K562 (cell line): ENCODE measurements at regions not wholly inside any gene's neighbourhood (a gene's known extent, or its start where the extent isn't known, plus 50 kb on each side); places are given as distances from the start of the nearest gene placed in this dataset.

Experiments
- ATAC-seq: fragments of 200-7000 bp; cut with Tn5 transposase; 3 replicates; pipeline ENCODE4 v1.9.1; 2020; ENCODE audit warnings: moderate library complexity
- BruUV-seq: library from RNA; stranded (reverse); fragments of 400-500 nt; replicated peaks from 2 replicates; lab custom pipeline; 2021; lab: Mats Ljungman, UMichigan
- CTCF ChIA-PET: fragments of 300-600 bp; formaldehyde crosslinking; extraction: SDS; loops from one replicate; lab custom pipeline; 2021; ENCODE audit warnings: low intra/inter-chr PET ratio; lab: Yijun Ruan, JAX
- POLR2A ChIA-PET: fragments of 300-600, 350-650 bp; sonication (Branson Sonifier 250); formaldehyde crosslinking; extraction: SDS; loops from one replicate; lab custom pipeline; 2021; ENCODE audit warnings: antibody characterized with exemption, inconsistent platforms; lab: Yijun Ruan, JAX
- DNase-seq, 4 experiments: peaks; one replicate each; pipeline versions ENCODE4 v3.0.0 to v3.0.0-alpha.2; 2011 to 2018; ENCODE audit warnings: low spot score in 3 of 4, mixed read lengths in 3 of 4; ENCODE audit errors: extremely low read depth in 1 of 4
- FAIRE-seq: peaks from 2 replicates; lab custom pipeline; 2011; peaks lifted over from hg19 to GRCh38; lab: Jason Lieb, UNC
- H2AFZ ChIP-seq: 2 replicates; pipeline ENCODE4 v1.6.0; 2011; ENCODE audit warnings: low read depth, low read length, control low read depth, inconsistent platforms
- H3K27ac ChIP-seq: fragments of 200-600 bp; 3 replicates; pipeline ENCODE4 v1.8.0; 2011; ENCODE audit warnings: low read depth, mild to moderate bottlenecking, control low read depth, inconsistent platforms, low read length, moderate library complexity, mixed read lengths; ENCODE audit errors: extremely low read depth
- H3K27me3 ChIP-seq, 2 experiments: fragments of 300-600 bp in 1 of 2; 2 replicates in 1 of 2; 3 replicates in 1 of 2; pipeline versions ENCODE4 v1.6.0 to v1.8.0; 2011; ENCODE audit warnings: inconsistent platforms in 2 of 2, low read length in 2 of 2, mild to moderate bottlenecking in 1 of 2, mixed read lengths in 1 of 2, moderate library complexity in 1 of 2; ENCODE audit not compliant: control insufficient read depth in 2 of 2, insufficient read depth in 2 of 2
- H3K36me3 ChIP-seq: fragments of 300-600 bp; 3 replicates; pipeline ENCODE4 v1.8.0; 2011; ENCODE audit warnings: mild to moderate bottlenecking, low read length, inconsistent platforms; ENCODE audit not compliant: control insufficient read depth, insufficient read depth
- H3K4me1 ChIP-seq, 2 experiments: fragments of 200-600 bp in 1 of 2; replicated peaks in 1 of 2; 2 replicates in 1 of 2; 3 replicates in 1 of 2; pipeline versions ENCODE4 v1.5.1 to v1.8.0; 2011; ENCODE audit warnings: inconsistent platforms in 2 of 2, low read length in 2 of 2, mild to moderate bottlenecking in 1 of 2, mixed read lengths in 1 of 2, moderate library complexity in 1 of 2; ENCODE audit not compliant: control insufficient read depth in 2 of 2, insufficient read depth in 2 of 2
- H3K4me2 ChIP-seq: 2 replicates; pipeline ENCODE4 v1.6.1; 2011; ENCODE audit warnings: low read length, control low read depth, inconsistent platforms, mixed read lengths; ENCODE audit not compliant: insufficient read depth
- H3K4me3 ChIP-seq: fragments of 200-600 bp; sonication (generic), shearing (Covaris generic); 2 replicates; pipeline ENCODE4 v1.5.1; 2016; ENCODE audit warnings: control low read depth, inconsistent platforms
- H3K79me2 ChIP-seq: fragments of 200-600 bp; 3 replicates; pipeline ENCODE4 v1.8.0; 2011; ENCODE audit warnings: low read length, inconsistent platforms; ENCODE audit not compliant: control insufficient read depth, insufficient read depth
- H3K9ac ChIP-seq, 2 experiments: 2 replicates each; pipeline versions ENCODE4 v1.6.0 to v1.6.1; 2011; ENCODE audit warnings: low read depth in 2 of 2, low read length in 2 of 2, control low read depth in 1 of 2, inconsistent platforms in 1 of 2, mild to moderate bottlenecking in 1 of 2, mixed read lengths in 1 of 2; ENCODE audit not compliant: insufficient read depth in 1 of 2
- H3K9me1 ChIP-seq: one replicate; pipeline ENCODE4 v1.6.0; 2011; ENCODE audit warnings: inconsistent platforms, mild to moderate bottlenecking, low read length, moderate library complexity; ENCODE audit not compliant: control insufficient read depth, insufficient read depth
- H3K9me3 ChIP-seq: replicated peaks from 2 replicates; pipeline ENCODE4 v1.5.1; 2011; ENCODE audit warnings: low read depth, low read length, inconsistent platforms; ENCODE audit not compliant: control insufficient read depth, insufficient read depth
- H4K20me1 ChIP-seq: replicated peaks from 2 replicates; pipeline ENCODE4 v1.6.1; 2011; ENCODE audit warnings: low read length, inconsistent platforms, mixed read lengths; ENCODE audit not compliant: control insufficient read depth, insufficient read depth
- ARID3A ChIP-seq: IDR thresholded peaks from 2 replicates; pipeline ENCODE4 v1.6.1; 2012; ENCODE audit warnings: low read depth, low read length, improper control_type of control experiment, borderline replicate concordance
- CHCHD3 ChIP-seq: fragments of 250-450 bp; sonication (Bioruptor Pico); IDR thresholded peaks from 2 replicates; pipeline ENCODE4 v2.1.2; 2022; ENCODE audit warnings: mild to moderate bottlenecking
- CTBP1 ChIP-seq: fragments of 450-650 bp; IDR thresholded peaks from 2 replicates; pipeline ENCODE4 v1.6.1; 2016; ENCODE audit warnings: borderline replicate concordance
- EHMT2 ChIP-seq: fragments of 450-650 bp; IDR thresholded peaks from 2 replicates; pipeline ENCODE4 v1.6.1; 2018; ENCODE audit warnings: antibody characterized with exemption
- FOXJ2 ChIP-seq: fragments of 200-800 bp; sonication (Bioruptor generic); IDR thresholded peaks from 2 replicates; pipeline ENCODE4 v1.6.1; 2016; ENCODE audit warnings: missing genetic modification characterization, missing compliant biosample characterization
- PML ChIP-seq: IDR thresholded peaks from 2 replicates; pipeline ENCODE4 v1.6.1; 2012; ENCODE audit warnings: low read length, inconsistent platforms
- PTBP1 ChIP-seq: fragments of 200-400 bp; formaldehyde crosslinking; IDR thresholded peaks from 2 replicates; pipeline ENCODE4 v1.6.1; 2017; ENCODE audit warnings: low read depth, low read length
- RAD21 ChIP-seq, 2 experiments: fragments of 250-450 bp in 1 of 2; fragments of 450-650 bp in 1 of 2; sonication (Bioruptor Pico) in 1 of 2; formaldehyde crosslinking in 1 of 2; IDR thresholded peaks in 1 of 2; conservative IDR thresholded peaks in 1 of 2; 2 replicates each; pipeline versions ENCODE4 v1.4.0 to v1.8.0; 2020 to 2022; ENCODE audit warnings: mild to moderate bottlenecking in 2 of 2, moderate library complexity in 1 of 2
- SIN3A ChIP-seq, 2 experiments: fragments of 150-350 bp in 1 of 2; IDR thresholded peaks; 2 replicates each; pipeline ENCODE4 v1.6.1; 2011 to 2016; ENCODE audit warnings: borderline replicate concordance in 2 of 2, low read depth in 2 of 2, low read length in 2 of 2, mild to moderate bottlenecking in 2 of 2, moderate library complexity in 2 of 2; ENCODE audit not compliant: control insufficient read depth in 1 of 2
- SMAD1 ChIP-seq: fragments of 150-350 bp; IDR thresholded peaks from 2 replicates; pipeline ENCODE4 v1.6.1; 2014; ENCODE audit warnings: low read length, low read depth; ENCODE audit not compliant: partially characterized antibody
- SNAPC5 ChIP-seq: fragments of 250-450 bp; sonication (Bioruptor Pico); IDR thresholded peaks from 2 replicates; pipeline ENCODE4 v1.8.0; 2021; ENCODE audit warnings: moderate library complexity, mild to moderate bottlenecking, inconsistent platforms
- SRSF1 ChIP-seq: fragments of 200-400 bp; formaldehyde crosslinking; IDR thresholded peaks from 2 replicates; pipeline ENCODE4 v1.6.1; 2017; ENCODE audit warnings: mild to moderate bottlenecking, low read depth, low read length, moderate library complexity
- TRIM28 ChIP-seq: fragments of 450-650 bp; IDR thresholded peaks from 2 replicates; pipeline ENCODE4 v1.6.1; 2017
- U2AF1 ChIP-seq: fragments of 200-400 bp; formaldehyde crosslinking; optimal IDR thresholded peaks from 2 replicates; pipeline ENCODE3; 2017; ENCODE audit warnings: mild to moderate bottlenecking, low read depth, low read length, moderate library complexity
- ZNF445 ChIP-seq: fragments of 250-450 bp; sonication (Bioruptor Pico); IDR thresholded peaks from 2 replicates; pipeline ENCODE4 v1.4.0; 2020; ENCODE audit warnings: low read depth, mild to moderate bottlenecking, moderate library complexity
- ZNF778 ChIP-seq: fragments of 450-650 bp; formaldehyde crosslinking; IDR thresholded peaks from 2 replicates; pipeline ENCODE4 v1.4.0; 2020; ENCODE audit warnings: mild to moderate bottlenecking, moderate library complexity
- WGBS: fragments of 100-300 bp; shearing (Covaris generic); methylation state at CpG from one replicate; pipeline ENCODE4 v1.1.6; 2016; ENCODE audit warnings: low coverage, mixed read lengths; ENCODE audit not compliant: insufficient coverage; ENCODE audit errors: missing lambda C conversion rate; 5-methylcytosine and 5-hydroxymethylcytosine counted together
- in situ Hi-C: fragments of 300-500 bp; cut with MboI; formaldehyde crosslinking; loops from 4 replicates; pipeline ENCODE4 v1.15.0; 2018; ENCODE audit warnings: inconsistent platforms, mixed read lengths
- intact Hi-C: fragments of 100-400 bp; cut with micrococcal nuclease; formaldehyde crosslinking; loops from 2 replicates; pipeline ENCODE4 v1.14.2; 2022

GRCh38 chr4:175871774-175872405, 59.8 kb upstream of the GPM6A start:
- no peak for ATAC-seq
- WGBS: 0% methylated on average over 2 of the region's 2 CpGs
- BruUV-seq: no TSS peak
- FAIRE-seq: no peak
- DNase-seq: no peak
- in situ Hi-C loops: no loop called here
- no peaks in the 10 kb centered on the region for H3K9me1 ChIP-seq
- H3K27ac ChIP-seq: no peak overlapping the region
- TF ChIP-seq SMAD1: no peak
- TF ChIP-seq TRIM28: no peak
- TF ChIP-seq SIN3A (IDR thresholded peaks at IDR 0.05; ENCODE audit: borderline replicate concordance in 2 of 2, control insufficient read depth in 1 of 2, low read depth in 2 of 2, low read length in 2 of 2): no peak
- no peaks in the 10 kb centered on the region for H3K79me2 ChIP-seq
- H2AFZ ChIP-seq: no peak overlapping the region
- no peak overlapping the region for H3K4me2 ChIP-seq
- no peaks in the 10 kb centered on the region for H3K36me3 ChIP-seq
- no peaks in the 10 kb centered on the region for H3K27me3 ChIP-seq
- H3K4me3 ChIP-seq: no peak overlapping the region
- 0 out of 2 replicates have a peak, but pooled peaks cover under 1% of the 10 kb centered on the region for H3K9me3 ChIP-seq
- intact Hi-C loops: no loop called here
- no peaks in the 10 kb centered on the region for H4K20me1 ChIP-seq
- CTCF ChIA-PET: no interaction called here
- POLR2A ChIA-PET: no interaction called here
- no peaks in the 10 kb centered on the region for H3K4me1 ChIP-seq
- no peak overlapping the region for H3K9ac ChIP-seq

DNA sequence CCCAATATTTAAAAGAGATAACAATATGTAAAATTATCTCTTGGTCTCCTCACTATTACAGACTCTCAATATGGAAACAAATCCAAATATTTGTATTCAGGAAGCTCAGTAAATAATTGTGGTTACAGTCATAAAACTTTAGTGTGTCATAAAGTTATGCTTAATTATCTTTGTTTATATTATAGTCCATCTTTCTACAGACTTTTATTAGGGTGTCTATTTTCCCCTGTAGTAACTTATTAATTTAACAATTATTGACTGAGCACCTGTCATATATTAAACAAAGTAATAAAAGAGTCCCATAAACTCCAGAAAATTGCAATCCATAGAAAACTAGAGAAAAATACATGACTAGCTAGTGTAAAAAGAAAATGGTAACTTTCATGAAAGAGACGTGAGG, 61.6 kb upstream of the GPM6A start:
- Histone ChIP-seq H2AFZ (no peak overlapping the region), H3K36me3 (no peaks in the 10 kb centered on the region), H3K4me2 (no peak overlapping the region), H3K27ac (no peak overlapping the region), H3K79me2 (no peaks in the 10 kb centered on the region), H3K4me1 (no peaks in the 10 kb centered on the region), H3K9ac (no peak overlapping the region), H3K9me3 (0 out of 2 replicates have a peak, but pooled peaks cover 2% of the 10 kb centered on the region), H3K9me1 (no peaks in the 10 kb centered on the region), H4K20me1 (no peaks in the 10 kb centered on the region), H3K4me3 (no peak overlapping the region), H3K27me3 (no peaks in the 10 kb centered on the region)
- ChIA-PET CTCF (no interaction called here), POLR2A (no interaction called here)
- in situ Hi-C loops (no loop called here), intact Hi-C loops (no loop called here)
- ATAC-seq (no peak), DNase-seq (no peak), FAIRE-seq (no peak)
- no peak for TF ChIP-seq FOXJ2 (tag)
- TF ChIP-seq EHMT2: no peak
- TF ChIP-seq PML: no peak
- no peak for TF ChIP-seq ZNF445 (CRISPR knock-in tag)
- no peak for TF ChIP-seq U2AF1
- no peak for TF ChIP-seq SNAPC5 (CRISPR knock-in tag)
- TF ChIP-seq ZNF778 (CRISPR knock-in tag): no peak
- no peak for TF ChIP-seq CTBP1
- TF ChIP-seq ARID3A: no peak
- TF ChIP-seq PTBP1: no peak
- no peak for TF ChIP-seq SRSF1
- no peak for TF ChIP-seq RAD21 (CRISPR knock-in tag; conservative IDR thresholded peaks at IDR 0.05 in 1 of 2, IDR thresholded peaks at IDR 0.05 in 1 of 2)
- no peak for TF ChIP-seq CHCHD3 (CRISPR knock-in tag)
- BruUV-seq: no TSS peak
- 0% methylated on average over 1 of the region's 1 CpG for WGBS
